Muscle of arm (tissue), 1 donor: ENCODE measurements at regions not wholly inside any gene's neighbourhood (a gene's known extent, or its start where the extent isn't known, plus 50 kb on each side); places are given as distances from the start of the nearest gene placed in this dataset.
"Not testable (repeated sequence)": the region's sequence is repeated elsewhere in the genome, so short reads cannot be mapped to it uniquely, and the experiment has no call there.

Experiments
- DNase-seq: peaks from one replicate; pipeline ENCODE4 v3.0.0-alpha.2; 2013

DNA sequence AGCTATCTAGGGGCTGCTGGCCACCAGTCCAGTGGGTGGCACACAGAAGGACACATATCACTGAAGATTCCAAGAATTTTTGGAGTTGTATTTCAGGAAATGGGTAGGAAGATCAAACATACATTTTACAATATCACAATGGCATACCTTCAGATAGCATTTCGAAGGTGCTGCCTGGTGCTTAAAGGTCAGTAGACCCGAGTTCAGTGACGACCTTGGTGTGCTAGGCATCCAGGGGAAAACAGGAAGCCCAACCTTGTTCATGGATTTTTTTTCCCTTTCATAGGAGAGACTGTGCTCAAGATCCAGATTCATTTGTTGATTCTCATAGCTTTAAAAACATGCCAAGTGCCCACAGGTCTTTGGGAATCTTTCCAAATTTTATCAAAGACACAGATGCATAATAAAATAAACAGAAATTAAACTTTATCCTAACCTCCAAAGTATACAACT lies 51.0 kb upstream of the RCBTB2 start:
- no peak for DNase-seq

- DNase-seq = no peak
Measured at GRCh38 chr13:48585456-48585840, 52.6 kb upstream of the RCBTB2 start.

DNA sequence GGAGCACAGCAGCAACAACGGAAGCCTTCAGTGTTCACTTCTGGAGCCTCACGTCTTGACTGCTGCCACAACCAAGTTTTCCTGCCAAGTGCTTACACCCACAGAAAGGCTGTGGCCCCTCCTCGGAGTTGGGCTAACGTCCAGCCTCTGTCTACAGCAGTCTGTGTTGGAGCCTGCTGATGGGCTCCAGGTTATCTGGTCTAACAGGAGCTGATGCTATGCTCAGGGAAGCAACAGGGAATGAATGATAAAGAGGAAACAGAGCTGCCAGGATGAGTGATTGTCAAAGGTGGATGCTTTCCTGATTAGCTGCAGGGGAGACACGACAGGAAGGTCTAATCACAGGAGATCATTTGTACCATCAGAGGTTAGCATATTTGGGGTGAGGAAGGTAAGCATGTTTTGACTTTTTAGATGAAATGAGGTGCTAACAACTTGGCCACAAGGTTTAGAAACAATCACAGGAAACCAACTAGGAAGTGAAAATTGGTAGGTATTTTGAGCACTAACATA lies 53.8 kb upstream of the RCBTB2 start:
- DNase-seq = no peak

DNA sequence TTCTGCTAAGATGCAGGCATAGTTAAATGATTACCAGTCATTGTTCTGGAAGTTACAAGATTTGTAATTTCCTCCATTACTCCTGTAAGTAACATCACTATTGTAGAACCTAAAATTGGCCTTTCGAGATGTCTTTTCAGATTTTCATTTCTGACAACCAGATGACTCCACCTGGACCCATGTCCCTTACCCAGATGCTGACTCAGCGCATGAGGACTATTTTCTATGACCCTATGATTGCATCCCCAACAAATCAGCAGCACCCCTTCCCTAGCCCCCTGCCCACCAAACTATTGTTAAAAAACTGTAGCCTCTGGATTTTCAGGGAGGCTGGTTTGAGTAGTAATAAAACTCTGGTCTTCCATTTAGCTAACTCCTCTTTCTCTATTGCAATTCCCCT lies 55.2 kb upstream of the RCBTB2 start:
- no peak for DNase-seq

GRCh38 chr13:48590141-48590901 lies 57.4 kb upstream of the RCBTB2 start:
- no peak for DNase-seq

DNA sequence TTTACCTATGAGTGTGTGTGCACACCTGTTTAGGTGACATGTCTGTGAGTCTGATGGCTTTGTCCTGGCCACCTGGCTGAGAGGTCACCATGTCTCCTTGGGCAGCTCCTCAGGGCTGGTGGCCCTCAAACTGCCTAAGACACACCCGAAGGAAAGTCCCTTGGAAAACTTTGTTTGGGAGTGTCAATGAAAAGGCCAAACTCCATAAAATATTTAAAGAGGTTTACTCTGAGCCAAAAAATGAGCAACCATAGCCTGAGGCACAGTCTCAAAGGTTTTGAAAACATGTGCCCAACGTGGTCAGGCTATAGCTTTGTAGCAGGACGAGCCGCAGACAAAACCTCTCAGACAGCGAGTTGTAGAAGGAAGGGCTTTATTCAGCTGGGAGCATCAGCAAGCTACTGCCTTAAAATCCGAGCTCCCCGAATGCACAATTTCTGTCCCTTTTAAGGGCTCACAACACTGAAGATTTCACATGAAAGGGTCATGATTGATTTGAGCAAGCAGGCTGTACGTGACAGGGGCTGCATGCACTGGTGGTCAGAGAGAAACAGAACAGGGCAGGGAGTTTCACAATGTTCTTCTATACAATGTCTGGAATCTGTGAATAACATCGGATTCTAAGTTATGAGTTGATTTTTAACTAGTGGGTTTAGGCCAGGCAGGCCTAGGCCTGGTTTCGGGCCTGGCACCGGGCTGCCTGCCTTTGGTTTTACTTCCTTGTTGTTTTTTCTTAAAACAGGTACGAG lies 58.4 kb upstream of the RCBTB2 start:
- not testable (repeated sequence) for DNase-seq

- no peak for DNase-seq
Measured at GRCh38 chr13:48591889-48592687, 59.2 kb upstream of the RCBTB2 start.

DNA sequence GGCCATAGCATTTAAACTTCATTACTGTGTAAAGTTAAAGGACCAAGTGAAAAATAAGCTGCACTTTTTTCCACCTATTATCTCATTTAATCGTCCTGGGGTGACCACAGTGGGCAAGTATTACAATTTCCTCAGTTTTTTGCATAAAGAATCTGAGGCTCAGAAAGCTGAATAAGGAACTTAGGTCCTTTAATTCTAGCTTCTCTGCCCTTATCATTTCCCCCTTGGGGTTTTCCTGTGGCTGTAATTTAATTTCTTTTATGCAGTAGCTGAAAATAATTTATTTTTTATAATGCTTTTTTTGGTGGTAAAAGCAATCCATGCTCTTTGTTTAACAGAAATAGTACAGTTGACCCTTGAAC lies 59.8 kb upstream of the RCBTB2 start:
- DNase-seq = no peak

DNA sequence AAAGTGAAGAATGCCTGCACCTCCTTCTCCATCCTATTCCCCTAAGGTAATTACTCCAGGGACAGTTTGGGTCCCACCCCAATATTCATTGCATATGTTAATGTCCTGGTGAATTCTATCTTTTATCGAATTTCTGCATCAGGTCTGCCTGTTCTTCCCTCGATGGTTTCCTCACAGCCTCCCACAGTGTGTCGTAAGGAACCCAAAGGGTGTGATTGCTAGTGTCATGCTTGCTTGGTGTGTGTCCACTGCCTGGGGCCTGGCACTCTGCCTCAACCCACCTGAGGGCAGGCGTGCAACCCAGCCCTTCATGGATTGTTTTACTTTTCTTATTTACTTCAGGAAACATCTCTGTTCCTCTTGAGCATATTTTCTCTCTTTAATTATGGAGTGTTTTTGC lies 60.2 kb upstream of the CYSLTR2 start:
- no peak for DNase-seq

DNA sequence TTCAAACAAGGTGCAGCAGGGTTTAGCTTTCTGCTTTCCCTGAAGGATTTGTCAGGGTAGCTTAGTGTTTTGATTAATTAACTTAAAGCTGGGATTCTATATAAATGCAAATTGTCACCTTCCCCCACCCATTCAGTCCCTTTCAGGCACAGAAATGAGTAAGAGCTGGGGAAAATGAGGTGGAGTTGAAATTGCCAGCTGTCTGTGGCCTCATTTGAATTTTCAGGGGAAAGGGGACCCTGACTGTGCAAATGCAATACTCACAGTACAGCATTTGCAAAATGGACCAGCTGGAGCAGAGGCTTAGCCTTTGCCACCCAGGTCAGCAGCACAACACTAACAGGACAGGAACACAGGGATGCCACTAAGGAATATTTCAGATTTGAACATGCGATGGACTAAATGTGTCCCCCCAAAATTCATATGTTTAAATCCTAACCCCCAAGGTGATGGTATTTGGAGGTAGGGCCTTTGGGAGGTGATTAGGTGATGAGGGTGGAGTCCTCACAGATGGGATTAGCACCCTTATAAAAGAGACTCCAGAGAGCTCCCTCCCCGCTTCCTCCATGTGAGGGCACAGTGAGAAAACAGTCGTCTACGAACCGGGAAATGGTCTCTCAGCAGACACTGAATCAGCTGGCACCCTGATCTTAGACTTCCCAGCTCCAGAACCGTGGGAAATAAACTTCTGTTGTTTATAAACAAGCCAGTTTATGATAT lies 59.5 kb upstream of the CYSLTR2 start:
- DNase-seq = no peak

DNA sequence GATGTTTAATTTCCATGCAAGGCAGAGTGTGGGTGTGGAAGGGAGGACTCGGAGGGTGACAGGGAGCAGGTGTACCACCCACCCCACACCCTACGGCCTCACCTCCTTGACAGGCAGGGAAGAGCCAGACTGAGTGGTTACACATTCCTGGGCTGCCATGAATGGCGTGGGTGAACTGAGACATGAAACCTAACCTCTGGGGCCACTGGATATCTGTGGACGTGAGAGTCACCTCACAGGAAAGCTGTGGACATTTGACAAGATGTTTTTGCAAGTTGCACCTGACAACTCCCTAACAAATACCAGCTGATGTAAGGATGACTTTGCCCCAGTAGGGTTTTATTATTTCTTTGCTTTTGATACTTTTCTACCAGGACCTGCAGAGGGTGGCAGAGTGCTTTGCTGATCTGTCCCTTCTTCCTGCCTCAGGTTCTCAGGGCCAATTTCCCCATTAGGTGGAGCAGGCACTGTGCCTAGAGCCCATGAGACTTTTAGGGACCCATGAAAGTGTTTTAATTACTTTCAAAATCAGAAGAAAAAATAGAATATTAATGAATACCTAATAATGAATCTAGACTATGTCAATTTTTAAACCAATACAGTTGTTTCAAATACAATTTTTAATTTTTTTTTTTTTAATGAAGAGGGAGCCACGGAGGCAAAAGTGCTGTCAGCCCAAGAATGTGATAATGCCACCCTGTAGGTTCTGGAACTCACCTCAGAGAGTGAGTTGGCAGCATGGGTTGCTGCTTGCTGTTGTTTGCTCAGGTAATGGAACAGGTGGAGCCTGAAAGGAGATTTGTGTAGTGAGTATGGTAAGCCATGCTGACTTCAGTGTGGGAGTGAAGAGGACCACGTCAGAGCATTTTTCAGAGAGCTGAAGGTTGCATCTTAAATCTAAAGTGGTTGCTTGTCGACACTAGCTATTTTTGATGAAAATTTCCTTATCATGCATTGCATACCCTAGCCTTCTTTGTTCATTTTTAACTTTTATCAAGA lies 58.0 kb upstream of the CYSLTR2 start:
- peak; percentile 46 for DNase-seq

- peak; percentile 45 for DNase-seq
Measured at GRCh38 chr13:48600374-48601364, 53.1 kb upstream of the CYSLTR2 start.

GRCh38 chr13:48602296-48603016 lies 51.3 kb upstream of the CYSLTR2 start:
- DNase-seq = no peak

- DNase-seq = no peak
Measured at GRCh38 chr13:48603375-48603774, 50.4 kb upstream of the CYSLTR2 start.
